Brain pericyte (primary cell): ENCODE measurements at regions not wholly inside any gene's neighbourhood (a gene's known extent, or its start where the extent isn't known, plus 50 kb on each side); places are given as distances from the start of the nearest gene placed in this dataset.

Experiments used
- DNase-seq: peaks from one replicate; pipeline ENCODE4 v3.0.0-alpha.2; 2012; ENCODE audit warnings: low read depth, low spot score

GRCh38 chr2:173817582-173817981 lies 147.6 kb downstream of the SP3 start:
- DNase-seq, result no peak

DNA sequence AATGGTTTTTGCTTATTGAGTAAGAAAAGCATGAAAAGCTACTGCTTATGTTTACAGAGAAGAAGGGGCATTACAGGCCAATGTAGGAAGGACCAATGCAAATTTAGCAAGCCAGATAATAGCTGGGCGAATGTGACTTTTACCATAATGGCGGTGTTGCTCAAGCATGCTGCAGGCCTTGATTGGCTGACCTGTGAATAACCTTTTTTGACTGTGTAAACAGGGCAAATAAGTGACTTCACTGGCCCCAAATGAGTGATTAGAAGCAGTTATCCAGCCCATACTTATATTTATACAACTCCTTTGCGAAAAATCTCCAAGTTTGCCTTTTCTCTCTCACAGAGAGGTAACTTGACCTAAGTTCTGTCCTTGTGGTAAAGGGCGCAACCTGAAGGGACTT lies 146.9 kb downstream of the SP3 start:
- DNase-seq, result no peak

DNA sequence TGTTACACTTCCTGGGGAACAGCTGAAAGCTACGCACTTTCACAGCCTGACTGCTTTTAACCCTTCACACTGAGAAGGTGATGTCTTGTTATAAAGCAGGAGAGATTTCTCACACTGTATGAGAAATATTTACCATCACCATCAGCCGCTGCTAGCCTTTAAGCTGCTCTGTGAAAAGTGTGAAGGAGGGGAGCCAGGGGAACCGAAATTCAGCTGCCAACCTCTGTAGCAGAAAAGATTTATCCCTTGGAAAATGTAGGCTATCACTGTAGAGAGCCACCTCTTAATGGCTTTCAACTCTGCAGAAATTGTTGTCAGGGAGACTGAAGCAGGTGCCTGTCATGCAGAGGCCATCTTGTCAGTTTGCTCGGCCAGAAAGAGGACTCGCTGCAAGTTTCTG lies 145.3 kb downstream of the SP3 start:
- DNase-seq, result no peak

- no peak for DNase-seq
Observed at GRCh38 chr2:173821451-173821850, 143.7 kb downstream of the SP3 start.

- no peak for DNase-seq
Observed at GRCh38 chr2:173822889-173823542, 142.2 kb downstream of the SP3 start.

DNA sequence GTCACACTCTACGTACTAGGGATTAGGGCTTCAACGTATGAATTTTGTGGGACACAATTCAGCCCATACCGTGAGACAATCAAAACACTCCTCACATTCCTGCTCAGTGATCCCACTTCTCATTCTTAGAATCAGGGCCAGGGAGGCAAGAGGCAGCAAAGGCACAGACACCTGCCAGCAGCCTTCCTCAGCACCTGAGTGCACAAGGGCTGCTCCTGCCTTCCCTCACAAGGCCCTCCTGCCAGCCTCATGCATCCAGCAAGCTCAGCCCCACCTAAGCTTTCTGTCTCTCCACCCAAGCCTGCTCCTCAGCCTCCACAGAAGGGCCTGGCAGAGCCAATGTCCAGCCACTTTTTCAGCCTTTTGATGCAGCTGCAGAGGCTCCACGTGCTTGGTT lies 141.6 kb downstream of the SP3 start:
- no peak for DNase-seq

DNA sequence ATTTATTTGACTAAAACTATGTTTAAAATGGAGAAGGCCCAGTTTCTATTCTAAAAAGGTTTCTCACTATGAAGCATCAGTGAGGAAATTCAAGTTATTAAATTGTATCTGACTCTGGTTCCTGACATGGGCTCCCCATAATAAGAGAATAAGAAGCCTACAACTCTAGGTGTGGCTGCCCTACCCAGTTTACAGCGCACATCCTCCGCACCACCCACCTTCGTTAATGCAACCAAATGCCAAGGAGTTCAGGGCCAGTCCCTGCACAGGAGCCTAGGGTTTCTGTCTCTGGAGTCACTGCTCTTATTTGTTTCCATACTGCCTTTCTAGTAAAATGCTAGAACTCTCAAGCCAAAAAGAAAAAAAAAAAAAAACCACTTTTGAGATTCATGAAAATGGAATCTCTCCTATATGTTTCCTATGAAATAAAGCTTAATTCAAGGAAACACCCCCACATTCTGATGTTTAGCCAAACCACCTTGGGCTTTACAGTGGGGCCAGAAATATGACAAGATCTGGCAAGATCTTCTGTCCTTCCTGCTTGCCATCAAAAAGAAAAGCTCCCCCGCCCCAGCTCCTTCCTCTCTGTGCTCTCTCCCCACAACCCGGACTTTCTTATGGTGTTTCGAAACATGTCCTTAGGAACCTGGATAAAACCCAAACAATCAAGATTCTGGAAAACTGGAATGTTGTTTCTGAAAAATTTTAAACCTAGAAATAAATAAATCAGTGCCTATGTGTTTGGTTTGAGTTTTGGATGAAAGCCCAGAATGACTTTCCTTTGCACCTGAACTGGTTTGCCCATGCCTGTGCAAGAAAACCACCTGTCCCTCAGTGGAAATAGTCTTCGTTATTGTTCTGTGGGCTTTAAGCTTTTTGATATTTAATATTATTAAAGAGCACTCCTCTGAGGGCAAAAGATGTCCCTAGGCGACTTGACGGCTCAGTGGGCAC lies 136.7 kb downstream of the SP3 start:
- DNase-seq, result no peak

- DNase-seq, result no peak
Observed at GRCh38 chr2:173829727-173830126, 135.4 kb downstream of the SP3 start.

GRCh38 chr2:173830170-173830569 lies 135.0 kb downstream of the SP3 start:
- no peak for DNase-seq

DNA sequence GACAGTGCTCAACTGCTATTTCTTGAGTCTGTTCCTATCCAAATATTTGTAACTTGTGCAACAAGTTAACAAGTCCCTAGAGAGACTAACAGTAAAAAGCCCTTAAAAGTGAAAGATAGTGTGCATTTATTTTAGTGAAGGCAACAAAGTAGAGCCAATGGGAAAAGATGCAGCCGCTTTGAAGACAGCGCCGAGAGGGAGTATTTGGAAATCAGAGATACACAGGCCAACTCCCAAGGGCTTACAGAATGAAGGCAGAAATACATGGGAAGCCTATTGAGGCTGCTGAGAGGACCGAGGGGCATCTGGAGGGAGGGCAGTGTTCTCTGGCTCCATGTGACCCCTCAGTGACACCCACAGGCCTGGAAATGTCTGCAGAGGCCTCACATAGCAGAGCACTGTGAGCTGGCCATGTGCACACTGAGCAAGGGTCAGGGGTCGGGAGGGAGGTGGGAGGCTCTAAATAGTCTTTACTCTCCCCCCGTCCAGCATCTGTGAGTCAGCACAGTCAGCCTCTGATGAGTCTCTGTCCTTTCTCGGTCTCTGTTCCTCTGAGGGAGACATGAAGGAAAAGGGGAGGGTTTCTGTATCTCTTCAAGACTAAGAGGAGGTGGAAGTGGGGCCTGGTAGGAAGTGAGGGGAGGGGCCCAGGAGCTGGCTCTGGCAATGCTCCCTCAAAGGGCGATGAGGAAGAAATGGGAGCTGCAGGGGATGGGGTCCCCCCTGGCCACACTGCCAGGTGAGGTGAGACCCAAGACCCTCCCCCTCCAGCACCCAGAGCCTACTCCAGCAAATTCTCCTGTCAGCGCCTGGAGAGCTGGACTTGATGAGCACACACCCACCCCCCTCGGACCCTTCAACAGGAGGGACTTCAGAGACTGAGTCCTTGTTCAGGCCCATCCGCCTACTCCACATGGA lies 133.6 kb downstream of the SP3 start:
- peak; percentile 90 for DNase-seq

GRCh38 chr2:173834141-173834540 lies 131.0 kb downstream of the SP3 start:
- DNase-seq, result no peak

- DNase-seq, result no peak
Observed at GRCh38 chr2:173835726-173836125, 129.4 kb downstream of the SP3 start.

- no peak for DNase-seq
Observed at GRCh38 chr2:173841110-173841509, 124.1 kb downstream of the SP3 start.

GRCh38 chr2:173843526-173843925 lies 121.6 kb downstream of the SP3 start:
- DNase-seq, result no peak

DNA sequence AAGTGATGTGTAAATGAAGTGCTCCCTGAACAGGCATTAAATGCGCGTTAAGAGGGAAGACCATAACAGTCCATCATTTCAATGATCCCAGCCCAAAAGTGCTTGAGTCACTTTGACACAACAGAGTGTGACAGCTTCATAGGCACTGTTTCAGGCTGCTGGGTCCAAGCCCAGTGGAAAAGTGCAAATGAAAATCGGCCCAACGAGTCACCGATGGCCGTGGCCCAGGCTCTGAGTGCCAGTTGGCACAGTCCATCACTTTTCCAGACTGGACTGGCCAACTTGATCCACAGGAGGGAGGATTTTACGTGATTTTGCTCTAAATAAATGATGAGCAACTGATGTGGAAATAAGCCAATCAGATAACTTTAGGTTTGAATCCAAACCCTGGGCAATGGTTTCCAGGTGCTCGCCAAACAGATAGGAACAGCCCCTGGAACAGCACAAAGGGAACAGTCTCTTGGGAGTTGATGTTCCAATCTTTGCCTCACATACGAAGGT lies 114.0 kb downstream of the SP3 start:
- DNase-seq, result no peak

GRCh38 chr2:173854141-173854540 lies 111.0 kb downstream of the SP3 start:
- no peak for DNase-seq

- DNase-seq, result peak; percentile 16
Observed at GRCh38 chr2:173854840-173855239, 110.3 kb downstream of the SP3 start.

DNA sequence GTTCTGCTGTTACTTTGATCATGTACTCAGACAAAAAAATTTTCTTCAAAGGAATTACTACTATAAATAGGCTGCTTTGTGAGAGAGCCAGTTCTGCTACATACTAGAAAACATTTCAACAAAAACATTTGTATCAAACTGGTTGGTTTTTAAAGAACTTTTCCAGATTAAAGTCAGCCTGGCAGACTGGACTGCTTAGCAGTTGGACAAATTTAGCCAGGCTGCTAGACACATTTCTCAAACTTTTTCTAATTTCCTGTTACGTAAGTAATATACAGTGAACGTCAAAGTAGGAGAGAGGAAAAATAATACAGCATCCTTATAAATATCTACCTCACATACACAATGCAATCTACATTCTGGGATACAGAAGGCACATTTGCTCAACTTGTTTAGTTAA lies 109.5 kb downstream of the SP3 start:
- no peak for DNase-seq
